A549 (cell line): ENCODE measurements at regions not wholly inside any gene's neighbourhood (a gene's known extent, or its start where the extent isn't known, plus 50 kb on each side); places are given as distances from the start of the nearest gene placed in this dataset.

ENCODE experiments used
- CBX8 ChIP-seq: fragments of 200-600 bp; sonication (generic); IDR thresholded peaks from 2 replicates; pipeline ENCODE4 v1.6.1; 2016
- CEBPB ChIP-seq, 2 experiments: fragments of >200 bp in 1 of 2; sonication (Bioruptor Twin) in 1 of 2; formaldehyde crosslinking in 1 of 2; IDR thresholded peaks; 2 replicates each; pipeline ENCODE4 v1.6.1; 2012 to 2016
- CTCF ChIP-seq: fragments of >200 bp; sonication (Bioruptor Twin); formaldehyde crosslinking; IDR thresholded peaks from 3 replicates; pipeline ENCODE4 v1.5.1; 2016
- EP300 ChIP-seq, 2 experiments: fragments of >200 bp; sonication (Bioruptor Twin); formaldehyde crosslinking; IDR thresholded peaks; 2 replicates in 1 of 2; 3 replicates in 1 of 2; pipeline ENCODE4 v1.6.1; 2016 to 2017

GRCh38 chr18:41034413-41034812, 920.6 kb upstream of the PIK3C3 start:
- TF ChIP-seq CTCF: no peak
- TF ChIP-seq EP300 (IDR thresholded peaks at IDR 0.05): no peak
- no peak for TF ChIP-seq CBX8
- no peak for TF ChIP-seq CEBPB (IDR thresholded peaks at IDR 0.05)
